GM12878 (cell line): ENCODE measurements at regions not wholly inside any gene's neighbourhood (a gene's known extent, or its start where the extent isn't known, plus 50 kb on each side); places are given as distances from the start of the nearest gene placed in this dataset.

Experiments used
- ATAC-seq: fragments of 200-7000 bp; cut with Tn5 transposase; 3 replicates; pipeline ENCODE4 v1.9.1; 2020; ENCODE audit warnings: mild to moderate bottlenecking, moderate library complexity
- BruUV-seq: library from RNA; stranded (reverse); fragments of 400-500 nt; replicated peaks from 2 replicates; lab custom pipeline; 2021; lab: Mats Ljungman, UMichigan
- CTCF ChIA-PET: fragments of 300-600 bp; sonication (Branson Sonifier 250); formaldehyde crosslinking; extraction: SDS; loops from one replicate; lab custom pipeline; 2021; ENCODE audit warnings: inconsistent platforms; lab: Yijun Ruan, JAX
- POLR2A ChIA-PET: fragments of 350-600 bp; formaldehyde crosslinking; extraction: SDS; loops from one replicate; lab custom pipeline; 2021; ENCODE audit warnings: inconsistent platforms; lab: Charles Lee
- RAD21 ChIA-PET: fragments of 300-600 bp; sonication (Branson Sonifier 250); formaldehyde crosslinking; loops from one replicate; lab custom pipeline; 2023; ENCODE audit warnings: antibody characterized with exemption; ENCODE audit not compliant: unreplicated experiment; lab: Charles Lee
- SMC1A ChIA-PET: fragments of 300-600 bp; sonication (Branson Sonifier 250); formaldehyde crosslinking; loops from one replicate; lab custom pipeline; 2023; ENCODE audit not compliant: unreplicated experiment, uncharacterized antibody; lab: Charles Lee
- DNase-seq: peaks from one replicate; pipeline ENCODE4 v3.0.0-alpha.2; 2011; ENCODE audit warnings: low read depth, low spot score
- FAIRE-seq: peaks from 3 replicates; lab custom pipeline; 2011; peaks lifted over from hg19 to GRCh38; lab: Jason Lieb, UNC
- H2AFZ ChIP-seq: 2 replicates; pipeline ENCODE4 v1.6.0; 2011; ENCODE audit warnings: low read depth, low read length, control low read depth; ENCODE audit not compliant: control insufficient read depth
- H3K27ac ChIP-seq: 2 replicates; pipeline ENCODE4 v1.5.1; 2011; ENCODE audit warnings: control low read depth; ENCODE audit not compliant: control insufficient read depth, insufficient read depth
- H3K27me3 ChIP-seq, 2 experiments: replicated peaks in 1 of 2; 2 replicates each; pipeline versions ENCODE4 v1.6.0 to v1.6.1; 2011; ENCODE audit warnings: low read length in 1 of 2; ENCODE audit not compliant: control insufficient read depth in 2 of 2, insufficient read depth in 2 of 2
- H3K36me3 ChIP-seq, 2 experiments: 2 replicates each; pipeline ENCODE4 v1.5.1; 2011; ENCODE audit warnings: low read length in 1 of 2; ENCODE audit not compliant: control insufficient read depth in 2 of 2, insufficient read depth in 2 of 2
- H3K4me1 ChIP-seq: 2 replicates; pipeline ENCODE4 v1.6.1; 2011; ENCODE audit warnings: mild to moderate bottlenecking, low read length, moderate library complexity, mixed read lengths; ENCODE audit not compliant: control insufficient read depth, insufficient read depth
- H3K4me2 ChIP-seq: 2 replicates; pipeline ENCODE4 v1.6.0; 2011; ENCODE audit warnings: control low read depth; ENCODE audit not compliant: control insufficient read depth, insufficient read depth
- H3K4me3 ChIP-seq: fragments of 200-600 bp; sonication (generic); 2 replicates; pipeline ENCODE4 v1.5.1; 2016
- H3K79me2 ChIP-seq: 2 replicates; pipeline ENCODE4 v1.6.0; 2011; ENCODE audit warnings: low read length; ENCODE audit not compliant: control insufficient read depth, insufficient read depth
- H3K9ac ChIP-seq: 2 replicates; pipeline ENCODE4 v1.8.0; 2011; ENCODE audit warnings: low read length, control low read depth, mixed read lengths; ENCODE audit not compliant: control insufficient read depth, insufficient read depth
- H3K9me3 ChIP-seq: replicated peaks from 3 replicates; pipeline ENCODE4 v1.5.1; 2011; ENCODE audit warnings: mild to moderate bottlenecking, low read length; ENCODE audit not compliant: control insufficient read depth, insufficient read depth
- H4K20me1 ChIP-seq: 2 replicates; pipeline ENCODE4 v1.6.0; 2011; ENCODE audit not compliant: control insufficient read depth, insufficient read depth
- BRCA1 ChIP-seq: IDR thresholded peaks from 2 replicates; pipeline ENCODE4 v1.6.1; 2011; ENCODE audit warnings: low read depth, low read length, improper control_type of control experiment
- CBFB ChIP-seq: IDR thresholded peaks from 2 replicates; pipeline ENCODE4 v1.6.1; 2016; ENCODE audit warnings: antibody characterized with exemption, low read depth
- CHD4 ChIP-seq: fragments of 200-600 bp; sonication (generic); IDR thresholded peaks from 2 replicates; pipeline ENCODE4 v1.6.1; 2016; ENCODE audit warnings: mild to moderate bottlenecking
- EP300 ChIP-seq, 2 experiments: fragments of 150-350 bp in 1 of 2; IDR thresholded peaks; 2 replicates each; pipeline ENCODE4 v1.6.1; 2011 to 2012; ENCODE audit warnings: low read depth in 2 of 2, low read length in 2 of 2, borderline replicate concordance in 1 of 2, improper control_type of control experiment in 1 of 2, inconsistent platforms in 1 of 2; ENCODE audit not compliant: control insufficient read depth in 1 of 2
- IRF4 ChIP-seq: IDR thresholded peaks from 2 replicates; pipeline ENCODE4 v1.6.1; 2011; ENCODE audit warnings: low read depth, low read length
- NR2C1 ChIP-seq: fragments of 450-650 bp; IDR thresholded peaks from 2 replicates; pipeline ENCODE4 v1.6.1; 2017; ENCODE audit warnings: antibody characterized with exemption, mild to moderate bottlenecking, moderate library complexity
- RUNX3 ChIP-seq: IDR thresholded peaks from 2 replicates; pipeline ENCODE4 v1.6.1; 2012; ENCODE audit warnings: low read length, inconsistent platforms
- SREBF1 ChIP-seq: IDR thresholded peaks from 2 replicates; pipeline ENCODE4 v1.6.1; 2012; ENCODE audit warnings: mild to moderate bottlenecking, low read length
- TAF1 ChIP-seq: IDR thresholded peaks from 2 replicates; pipeline ENCODE4 v1.6.1; 2011; ENCODE audit warnings: mild to moderate bottlenecking, low read depth, low read length, borderline replicate concordance
- YY1 ChIP-seq: IDR thresholded peaks from 2 replicates; pipeline ENCODE4 v1.6.1; 2011; ENCODE audit warnings: low read depth, mild to moderate bottlenecking, low read length
- WGBS: methylation state at CpG from one replicate; pipeline ENCODE4 v1.1.6; 2016; ENCODE audit warnings: low lambda C conversion rate; ENCODE audit not compliant: insufficient replicate concordance, insufficient coverage; ENCODE audit errors: missing lambda C conversion rate; 5-methylcytosine and 5-hydroxymethylcytosine counted together
- in situ Hi-C: fragments of 300-500 bp; cut with MboI; formaldehyde crosslinking; loops from 9 replicates; pipeline ENCODE4 v1.14.3; 2018; ENCODE audit warnings: mixed read lengths
- intact Hi-C: fragments of 100-400 bp; cut with micrococcal nuclease; formaldehyde crosslinking; loops from one replicate; pipeline ENCODE4 v1.14.2; 2022; ENCODE audit not compliant: unreplicated experiment
- TF ChIP-seq, protein P1 (sequence below): IDR thresholded peaks from 2 replicates; pipeline ENCODE4 v1.6.1; 2012; ENCODE audit warnings: low read depth, low read length, improper control_type of control experiment
- TF ChIP-seq, protein P2 (sequence below): fragments of 450-650 bp; IDR thresholded peaks from 2 replicates; pipeline ENCODE4 v1.6.1; 2018; ENCODE audit warnings: mild to moderate bottlenecking, low read depth, moderate library complexity; ENCODE audit not compliant: partially characterized antibody
- TF ChIP-seq, protein P3 (sequence below): IDR thresholded peaks from 2 replicates; pipeline ENCODE4 v1.6.1; 2012; ENCODE audit warnings: low read depth, low read length, improper control_type of control experiment

DNA sequence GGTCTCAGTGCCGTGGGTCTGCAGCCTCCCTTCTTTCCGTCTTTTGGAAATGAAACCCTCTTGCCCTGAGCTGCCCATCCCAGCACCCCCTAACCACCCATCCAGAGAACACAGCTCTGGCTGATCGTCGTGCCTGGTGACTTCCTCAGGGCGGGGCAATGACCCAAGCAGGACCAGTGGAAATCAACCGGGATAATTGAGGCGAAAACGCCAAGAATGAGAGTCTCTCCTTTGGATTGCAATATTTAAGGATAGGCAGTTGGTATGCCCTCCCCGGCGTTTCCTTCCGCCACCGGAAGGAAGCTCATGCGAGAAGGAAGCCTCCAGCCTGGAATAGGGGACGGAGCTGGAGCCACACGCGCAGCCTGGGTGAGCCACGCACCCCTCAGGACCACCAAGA lies 73.7 kb upstream of the PFKP start:
- in situ Hi-C loops (no loop called here), intact Hi-C loops (no loop called here)
- ChIA-PET SMC1A (no interaction called here), CTCF (no interaction called here), RAD21 (no interaction called here), POLR2A (no interaction called here)
- Histone ChIP-seq H3K4me3 (no peak overlapping the region), H3K4me1 (no peaks in the 10 kb centered on the region), H3K79me2 (no peaks in the 10 kb centered on the region), H3K27me3 (no peaks in the 10 kb centered on the region), H3K27ac (no peak overlapping the region), H3K36me3 (no peaks in the 10 kb centered on the region), H3K4me2 (no peak overlapping the region), H4K20me1 (no peaks in the 10 kb centered on the region), H2AFZ (no peak overlapping the region), H3K9ac (no peak overlapping the region), H3K9me3 (peaks cover 6% of the 10 kb centered on the region; the same call in 2 of the 3 replicates)
- TF ChIP-seq, protein P1, sequence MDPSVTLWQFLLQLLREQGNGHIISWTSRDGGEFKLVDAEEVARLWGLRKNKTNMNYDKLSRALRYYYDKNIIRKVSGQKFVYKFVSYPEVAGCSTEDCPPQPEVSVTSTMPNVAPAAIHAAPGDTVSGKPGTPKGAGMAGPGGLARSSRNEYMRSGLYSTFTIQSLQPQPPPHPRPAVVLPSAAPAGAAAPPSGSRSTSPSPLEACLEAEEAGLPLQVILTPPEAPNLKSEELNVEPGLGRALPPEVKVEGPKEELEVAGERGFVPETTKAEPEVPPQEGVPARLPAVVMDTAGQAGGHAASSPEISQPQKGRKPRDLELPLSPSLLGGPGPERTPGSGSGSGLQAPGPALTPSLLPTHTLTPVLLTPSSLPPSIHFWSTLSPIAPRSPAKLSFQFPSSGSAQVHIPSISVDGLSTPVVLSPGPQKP, result no peak
- TF ChIP-seq EP300 (IDR thresholded peaks at IDR 0.05; ENCODE audit: borderline replicate concordance in 1 of 2, control insufficient read depth in 1 of 2, low read depth in 2 of 2, low read length in 2 of 2) (no peak), NR2C1 (no peak)
- ATAC-seq, result no peak
- no peak for DNase-seq
- no peak for FAIRE-seq
- WGBS, result 41% methylated on average over 17 of the region's 17 CpGs
- no TSS peak for BruUV-seq

DNA sequence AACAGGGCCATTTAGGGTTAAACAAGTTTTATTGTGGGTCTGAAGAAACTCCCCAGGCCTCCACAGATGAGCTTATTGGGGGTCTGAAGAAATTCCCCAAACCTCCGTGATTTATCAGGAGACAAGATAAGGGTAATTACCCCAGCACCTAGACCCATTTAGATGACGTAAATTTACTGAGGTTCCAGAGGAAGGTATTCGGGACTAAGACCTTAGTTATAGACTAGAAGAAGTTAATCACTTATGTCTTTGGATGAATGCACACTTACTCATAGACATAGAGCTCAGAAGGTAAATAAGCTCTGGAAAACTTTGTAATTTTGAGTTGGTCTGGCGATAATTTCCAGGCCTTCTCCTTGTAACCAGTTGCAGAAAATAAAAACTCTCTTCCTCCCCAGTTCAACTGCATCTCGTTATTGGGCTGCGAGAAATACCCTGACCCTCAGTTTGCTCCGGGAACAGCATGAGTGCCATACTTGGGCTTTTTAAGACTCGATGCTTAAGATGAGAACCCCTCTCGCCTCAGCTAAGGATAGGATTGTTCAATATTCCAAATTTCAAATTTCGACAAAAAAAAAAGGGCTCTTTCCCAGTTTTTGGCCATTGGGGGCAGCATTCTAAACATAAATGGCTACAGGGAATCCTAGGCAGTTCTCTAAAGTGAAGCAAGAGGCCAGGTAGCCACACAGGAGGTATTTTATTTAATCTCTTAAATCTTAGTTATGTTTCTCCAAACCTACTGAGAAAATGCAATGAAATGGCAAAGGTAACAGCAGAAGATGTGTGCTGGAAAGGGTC lies 74.7 kb upstream of the PFKP start:
- ATAC-seq (no peak), DNase-seq (no peak), FAIRE-seq (no peak)
- Histone ChIP-seq H2AFZ (no peak overlapping the region), H3K36me3 (no peaks in the 10 kb centered on the region), H3K27me3 (no peaks in the 10 kb centered on the region; a peak in 1 of 4 replicates), H3K27ac (no peak overlapping the region), H3K9me3 (peaks cover 6% of the 10 kb centered on the region; the same call in 2 of the 3 replicates), H3K4me3 (no peak overlapping the region), H4K20me1 (no peaks in the 10 kb centered on the region), H3K4me2 (no peak overlapping the region), H3K9ac (no peak overlapping the region), H3K4me1 (no peaks in the 10 kb centered on the region), H3K79me2 (no peaks in the 10 kb centered on the region)
- intact Hi-C loops (no loop called here), in situ Hi-C loops (no loop called here)
- no TSS peak for BruUV-seq
- ChIA-PET RAD21 (no interaction called here), CTCF (no interaction called here), POLR2A (no interaction called here), SMC1A (interaction anchor here (1.0 kb wide), 1 partner anchor 8 kb away, joined by 3 read pairs; no protein-coding TSS in a partner anchor)
- WGBS, result 53% methylated on average over 10 of the region's 10 CpGs
- TF ChIP-seq, protein P2, sequence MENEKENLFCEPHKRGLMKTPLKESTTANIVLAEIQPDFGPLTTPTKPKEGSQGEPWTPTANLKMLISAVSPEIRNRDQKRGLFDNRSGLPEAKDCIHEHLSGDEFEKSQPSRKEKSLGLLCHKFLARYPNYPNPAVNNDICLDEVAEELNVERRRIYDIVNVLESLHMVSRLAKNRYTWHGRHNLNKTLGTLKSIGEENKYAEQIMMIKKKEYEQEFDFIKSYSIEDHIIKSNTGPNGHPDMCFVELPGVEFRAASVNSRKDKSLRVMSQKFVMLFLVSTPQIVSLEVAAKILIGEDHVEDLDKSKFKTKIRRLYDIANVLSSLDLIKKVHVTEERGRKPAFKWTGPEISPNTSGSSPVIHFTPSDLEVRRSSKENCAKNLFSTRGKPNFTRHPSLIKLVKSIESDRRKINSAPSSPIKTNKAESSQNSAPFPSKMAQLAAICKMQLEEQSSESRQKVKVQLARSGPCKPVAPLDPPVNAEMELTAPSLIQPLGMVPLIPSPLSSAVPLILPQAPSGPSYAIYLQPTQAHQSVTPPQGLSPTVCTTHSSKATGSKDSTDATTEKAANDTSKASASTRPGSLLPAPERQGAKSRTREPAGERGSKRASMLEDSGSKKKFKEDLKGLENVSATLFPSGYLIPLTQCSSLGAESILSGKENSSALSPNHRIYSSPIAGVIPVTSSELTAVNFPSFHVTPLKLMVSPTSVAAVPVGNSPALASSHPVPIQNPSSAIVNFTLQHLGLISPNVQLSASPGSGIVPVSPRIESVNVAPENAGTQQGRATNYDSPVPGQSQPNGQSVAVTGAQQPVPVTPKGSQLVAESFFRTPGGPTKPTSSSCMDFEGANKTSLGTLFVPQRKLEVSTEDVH, result no peak
- TF ChIP-seq CBFB (no peak), YY1 (no peak), CHD4 (no peak), TAF1 (no peak), SREBF1 (no peak), BRCA1 (no peak), RUNX3 (no peak), IRF4 (no peak)
- TF ChIP-seq, protein P3, sequence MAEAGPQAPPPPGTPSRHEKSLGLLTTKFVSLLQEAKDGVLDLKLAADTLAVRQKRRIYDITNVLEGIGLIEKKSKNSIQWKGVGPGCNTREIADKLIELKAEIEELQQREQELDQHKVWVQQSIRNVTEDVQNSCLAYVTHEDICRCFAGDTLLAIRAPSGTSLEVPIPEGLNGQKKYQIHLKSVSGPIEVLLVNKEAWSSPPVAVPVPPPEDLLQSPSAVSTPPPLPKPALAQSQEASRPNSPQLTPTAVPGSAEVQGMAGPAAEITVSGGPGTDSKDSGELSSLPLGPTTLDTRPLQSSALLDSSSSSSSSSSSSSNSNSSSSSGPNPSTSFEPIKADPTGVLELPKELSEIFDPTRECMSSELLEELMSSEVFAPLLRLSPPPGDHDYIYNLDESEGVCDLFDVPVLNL, result no peak
